ENCODE measurements at regions not wholly inside any gene's neighbourhood (a gene's known extent, or its start where the extent isn't known, plus 50 kb on each side); places are given as distances from the start of the nearest gene placed in this dataset.

DNA sequence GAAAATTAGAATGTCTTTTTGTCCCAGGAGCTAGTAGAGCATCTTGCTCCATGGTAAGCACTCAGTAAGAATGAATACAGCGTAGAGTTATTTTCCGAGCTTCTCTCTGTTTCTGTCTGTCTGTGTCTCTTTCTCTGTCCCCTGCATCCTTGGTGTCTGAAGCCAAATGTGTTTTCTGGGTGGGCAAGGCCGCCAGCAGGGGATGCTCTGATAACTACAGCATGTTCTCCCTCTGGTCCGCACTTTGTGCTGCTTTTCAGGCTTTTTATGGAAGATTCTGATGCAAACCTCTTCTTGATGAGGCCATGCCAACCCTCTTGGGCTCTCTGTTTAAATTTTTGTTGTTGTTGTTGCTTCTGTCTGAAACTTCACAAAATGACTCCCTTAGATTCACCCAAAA lies 142.8 kb upstream of the UBL3 start:
- DNase-seq, result no peak

DNA sequence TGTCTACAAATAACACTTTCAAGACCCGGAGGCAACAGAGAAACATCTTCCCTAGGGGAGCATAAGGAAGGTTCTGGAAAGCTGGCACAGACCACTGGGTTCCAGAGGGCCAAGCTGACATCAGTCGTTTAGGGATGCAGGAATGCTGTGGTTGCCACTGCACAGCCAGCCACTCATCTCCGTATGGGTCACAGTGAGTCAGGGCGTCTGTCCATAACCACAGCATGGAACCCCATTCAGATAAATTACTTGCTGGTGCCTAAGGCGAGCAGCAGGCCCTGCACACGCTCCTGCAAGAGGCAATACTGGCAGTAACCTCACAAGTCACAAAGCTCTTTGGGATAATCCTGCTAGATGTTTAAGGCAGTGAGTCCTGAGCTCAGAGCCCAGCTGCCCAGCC lies 140.9 kb upstream of the UBL3 start:
- DNase-seq, result no peak

DNA sequence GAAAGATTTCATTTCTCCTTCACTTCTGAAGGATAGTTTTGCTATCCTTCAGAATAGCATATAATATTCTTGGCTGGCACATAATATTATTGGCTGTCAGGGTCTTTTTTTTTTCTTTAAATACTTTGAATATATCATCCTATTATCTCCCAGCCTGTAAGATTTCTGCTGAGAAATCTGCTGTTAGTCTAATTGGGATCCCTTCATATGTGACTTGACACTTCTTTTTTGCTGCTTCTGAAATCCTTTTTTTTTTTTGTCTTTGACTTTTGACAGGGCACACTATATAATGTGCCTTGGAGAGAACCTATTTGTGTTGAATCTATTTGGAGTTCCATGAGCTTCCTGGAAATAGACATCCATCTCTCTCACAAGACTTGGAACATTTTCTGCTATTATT lies 136.9 kb upstream of the UBL3 start:
- DNase-seq, result no peak

DNA sequence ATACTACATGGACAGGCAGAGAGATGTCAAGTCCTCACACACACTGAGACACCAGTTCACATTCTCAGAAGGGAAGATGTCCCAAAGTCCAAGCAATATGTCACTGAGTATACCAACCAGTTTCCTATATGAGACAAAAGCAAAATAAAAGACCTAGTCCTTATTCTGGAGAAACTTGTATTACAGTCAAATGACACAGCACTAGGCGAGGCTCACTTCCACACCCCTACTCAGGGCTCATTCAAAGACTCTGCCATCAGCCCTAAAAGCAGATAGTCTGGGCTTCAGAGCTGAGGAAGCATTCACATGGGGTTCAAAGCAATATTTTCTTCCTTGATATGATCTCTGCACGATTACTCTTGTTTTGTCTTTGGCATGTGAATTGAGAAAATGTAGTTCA lies 129.9 kb upstream of the UBL3 start:
- no peak for DNase-seq

DNA sequence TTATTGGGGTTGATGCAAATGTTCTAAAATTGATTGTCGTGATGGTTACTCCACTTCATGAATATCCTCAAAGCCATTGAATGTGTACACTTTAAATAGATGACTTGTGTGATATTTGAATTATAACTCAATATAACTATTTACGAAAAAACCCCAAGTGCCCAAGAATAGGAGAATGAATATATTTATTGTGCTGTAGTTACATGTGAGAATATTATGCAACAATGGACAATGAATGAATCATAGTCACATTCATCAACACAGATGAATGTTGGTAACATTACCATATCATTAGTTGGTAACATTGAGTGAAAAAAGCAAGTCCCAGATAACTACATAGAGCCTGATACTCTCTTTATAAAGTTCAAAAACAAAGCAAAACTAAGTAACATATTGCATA lies 127.8 kb upstream of the UBL3 start:
- DNase-seq, result no peak

DNA sequence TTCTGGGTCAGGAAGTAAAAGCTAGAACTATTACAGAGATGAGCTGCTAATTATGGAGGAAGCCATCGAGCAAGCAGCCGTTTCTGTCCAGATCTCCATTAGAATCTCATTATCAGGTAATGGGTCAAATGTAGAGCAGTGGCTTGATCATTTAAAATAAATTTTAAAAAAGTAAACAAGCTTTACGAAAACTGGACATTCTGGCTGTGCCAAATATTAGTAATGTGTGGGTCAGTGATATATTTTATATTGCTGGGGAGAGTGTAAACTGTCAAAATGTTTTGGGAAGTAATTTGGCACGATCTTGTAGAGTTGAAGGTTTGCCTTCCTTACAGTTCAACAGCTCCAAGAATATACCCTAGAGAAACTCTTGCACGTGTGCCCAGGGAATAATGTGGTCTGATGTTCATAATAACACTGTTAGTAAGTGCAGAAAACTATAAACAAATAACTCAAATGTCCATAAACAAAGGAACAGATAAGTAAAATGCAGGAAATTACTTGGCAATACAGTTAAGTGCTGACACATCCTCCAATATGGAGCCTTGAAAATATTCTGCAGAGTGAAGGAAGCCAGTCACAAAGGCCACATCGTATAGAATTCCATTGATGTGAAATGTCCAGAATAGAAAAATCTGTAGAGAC lies 127.2 kb upstream of the UBL3 start:
- DNase-seq, result no peak

DNA sequence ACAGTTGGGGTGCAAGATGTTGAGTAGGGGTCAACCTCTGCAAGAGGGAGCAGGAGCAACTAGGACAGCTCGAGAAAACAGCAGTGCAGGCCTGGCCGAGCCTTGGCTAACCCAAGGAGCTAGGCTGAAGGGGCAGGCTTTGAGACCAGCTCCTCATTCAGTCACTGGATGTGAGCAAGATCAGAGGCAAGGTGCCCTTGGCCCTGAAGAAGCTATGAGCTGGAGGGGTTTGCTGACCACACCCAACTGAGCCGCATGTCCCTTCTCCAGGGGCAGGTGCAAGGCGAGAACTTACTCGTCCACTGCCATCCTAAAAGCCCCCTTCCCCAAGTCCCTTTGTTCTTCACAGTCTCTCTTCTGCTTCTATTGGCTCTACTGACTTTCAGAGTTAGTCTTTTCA lies 126.1 kb upstream of the UBL3 start:
- no peak for DNase-seq

DNA sequence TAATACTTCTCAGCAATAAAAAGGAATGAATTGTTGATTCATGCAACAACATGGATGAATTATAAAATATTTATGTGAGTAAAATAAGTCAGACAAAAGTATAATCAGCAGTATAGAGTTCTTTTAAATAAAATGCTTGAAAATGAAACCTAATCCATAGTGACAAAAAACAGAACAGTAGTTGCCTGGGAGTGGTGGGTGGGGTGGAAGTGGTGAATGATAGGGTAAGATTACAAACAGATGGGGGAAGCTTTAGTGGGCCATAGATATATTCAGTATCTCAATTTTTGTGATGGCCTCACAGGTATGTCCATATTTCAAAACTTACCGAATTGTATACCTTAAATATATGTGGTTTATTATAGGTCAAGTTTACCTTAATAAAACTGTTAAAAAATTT lies 124.9 kb upstream of the UBL3 start:
- DNase-seq, result no peak

DNA sequence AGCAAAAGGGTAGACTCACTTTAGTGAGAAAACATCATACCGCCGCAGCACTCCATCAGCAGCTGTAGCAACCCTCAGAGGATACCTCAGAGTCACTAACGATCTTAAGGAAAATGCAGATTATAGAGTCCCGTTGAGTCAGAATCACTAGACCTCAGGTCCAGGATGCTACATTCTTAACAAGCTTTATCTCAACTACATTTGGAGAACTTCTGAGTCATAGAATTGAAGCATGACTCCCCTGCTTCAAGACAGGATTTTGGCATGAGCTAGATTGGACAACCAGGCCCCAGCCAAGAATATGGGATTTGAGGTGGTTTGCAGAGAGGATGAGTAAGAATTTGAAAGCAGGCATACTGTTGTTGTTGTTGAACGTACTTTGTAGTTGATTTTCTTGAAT lies 118.9 kb upstream of the UBL3 start:
- no peak for DNase-seq

DNA sequence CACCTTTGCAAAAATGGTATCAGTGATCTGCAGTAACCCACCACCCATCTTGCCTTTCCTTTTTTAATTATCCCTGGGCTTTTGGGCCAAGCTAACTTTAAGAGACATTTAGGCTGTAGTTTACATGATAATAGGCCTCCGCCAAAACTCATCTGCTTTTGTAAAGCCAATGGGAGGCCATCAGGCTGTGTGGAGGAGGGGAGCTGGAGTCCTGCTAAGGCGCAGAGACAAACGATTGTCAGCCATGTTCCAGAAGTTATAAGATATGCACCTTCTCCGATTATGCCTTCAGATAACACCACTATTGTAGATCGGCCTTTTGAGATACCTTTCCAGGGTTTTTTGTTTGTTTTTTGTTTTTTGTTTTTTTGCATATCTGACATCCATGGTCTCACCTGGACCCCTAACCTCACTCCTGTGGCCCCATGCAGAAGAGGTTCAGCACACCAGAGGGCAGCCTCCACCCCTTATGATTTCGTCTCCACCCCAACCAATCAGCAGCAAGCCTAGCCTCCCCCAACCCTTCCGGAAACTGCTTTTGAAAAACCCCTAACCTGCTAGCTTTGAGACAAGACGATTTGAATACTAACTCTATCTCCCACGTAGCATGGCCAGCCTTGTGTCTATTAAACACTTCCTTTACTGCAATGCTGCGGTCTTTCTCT lies 113.9 kb upstream of the UBL3 start:
- no peak for DNase-seq

DNA sequence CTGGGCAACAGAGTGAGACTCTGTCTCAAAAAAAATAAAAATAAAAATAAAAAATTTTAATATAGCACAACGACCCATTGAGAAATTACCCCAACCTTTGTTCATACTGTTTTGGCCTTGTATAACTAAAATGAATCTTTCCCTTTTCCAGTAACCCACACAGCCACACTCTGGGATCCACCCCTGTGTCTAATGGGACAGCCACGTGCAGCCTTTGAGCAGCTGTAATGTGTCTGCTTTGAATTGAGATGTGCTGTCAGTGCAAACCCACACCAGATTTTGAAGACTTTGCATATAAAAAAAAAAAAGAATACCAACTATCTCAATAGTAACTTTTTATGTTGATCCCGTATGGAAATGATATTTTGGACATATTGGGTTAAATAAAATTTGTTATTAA lies 112.7 kb upstream of the UBL3 start:
- DNase-seq, result no peak

DNA sequence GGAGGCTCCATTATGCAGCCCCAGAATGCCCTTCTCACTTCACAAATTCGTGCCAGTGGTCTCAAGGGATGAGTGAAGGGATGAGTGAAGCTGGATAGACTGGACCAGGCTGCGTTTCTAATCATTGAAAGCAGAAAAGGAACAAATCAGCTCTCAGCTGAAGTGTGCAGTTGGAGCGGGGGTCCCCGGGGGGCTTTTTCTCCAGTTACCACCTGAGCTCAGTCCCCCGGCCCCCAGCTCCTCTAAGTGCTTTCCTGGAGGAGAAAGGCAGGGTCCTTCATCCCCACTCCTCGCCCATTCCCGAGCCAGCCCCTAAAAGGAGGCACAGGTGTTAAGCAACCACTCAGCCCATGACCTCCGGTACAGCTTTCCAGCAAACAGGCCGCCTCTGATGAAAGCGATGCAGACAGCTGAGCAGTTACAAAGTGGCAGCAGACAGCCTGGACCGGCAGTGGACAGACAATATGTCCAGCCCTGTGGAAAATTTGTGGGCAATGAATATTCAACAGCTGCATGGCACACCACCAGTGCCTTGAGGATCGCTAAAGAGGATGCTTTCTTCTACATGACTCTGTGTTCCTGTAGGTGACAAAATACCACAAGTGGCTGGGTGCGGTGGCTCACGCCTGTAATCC lies 110.7 kb upstream of the UBL3 start:
- no peak for DNase-seq

DNA sequence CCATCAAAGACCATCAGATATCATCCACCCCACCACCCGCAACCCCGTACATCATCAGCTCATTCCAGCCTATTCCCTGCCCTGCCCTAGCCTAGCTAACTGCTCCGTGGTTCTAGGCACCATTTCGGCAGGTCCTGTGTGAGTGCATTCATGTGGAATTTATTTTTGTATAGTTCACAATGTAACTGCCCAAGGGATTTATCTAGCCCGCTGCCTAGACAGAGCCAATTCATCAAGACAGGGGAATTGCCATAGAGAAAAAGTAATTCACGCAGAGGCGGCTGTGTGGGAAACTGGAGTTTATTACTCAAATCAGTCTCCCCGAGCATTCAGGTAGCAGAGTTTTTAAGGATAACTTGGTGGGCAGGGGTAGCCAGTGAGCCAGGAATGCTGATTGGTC lies 109.2 kb upstream of the UBL3 start:
- no peak for DNase-seq

DNA sequence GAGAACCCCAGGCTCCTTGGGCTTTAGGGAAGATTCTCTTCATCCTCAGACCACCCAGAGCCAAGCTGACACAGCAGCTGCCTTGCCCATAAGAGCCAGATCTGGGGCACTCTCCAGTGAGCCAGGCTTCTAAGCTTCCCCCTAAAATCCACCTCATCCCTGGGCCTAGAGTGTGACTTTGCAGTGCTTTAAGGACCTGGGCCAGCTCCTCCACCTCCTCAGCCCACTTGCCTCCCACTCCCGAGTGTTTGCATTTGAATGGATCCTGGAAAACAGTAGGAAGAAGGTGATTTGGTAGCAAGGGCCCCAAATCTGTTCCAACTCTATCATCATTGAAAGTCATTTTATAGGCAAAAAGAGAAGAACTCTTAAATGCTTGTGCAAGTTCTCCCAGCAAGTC lies 108.7 kb upstream of the UBL3 start:
- no peak for DNase-seq

DNA sequence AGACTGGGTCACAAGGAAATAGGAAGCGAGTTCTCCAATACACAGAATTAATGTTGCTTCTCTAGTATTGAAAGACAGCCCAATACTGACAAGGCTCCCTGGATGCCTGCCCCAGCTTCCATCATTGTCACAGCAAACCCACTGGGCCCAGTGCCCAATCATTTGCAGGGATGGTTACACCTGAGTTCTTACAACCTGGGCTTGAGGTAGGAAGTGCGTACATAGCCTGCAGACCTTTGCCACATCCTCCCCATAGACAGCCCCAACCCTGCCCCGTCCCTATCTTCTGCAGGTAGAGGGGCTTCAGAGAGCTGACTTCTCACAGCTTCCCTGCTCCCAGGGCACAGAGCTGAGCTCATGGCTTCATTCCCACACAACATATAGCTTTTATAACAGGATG lies 108.1 kb upstream of the UBL3 start:
- DNase-seq, result no peak

DNA sequence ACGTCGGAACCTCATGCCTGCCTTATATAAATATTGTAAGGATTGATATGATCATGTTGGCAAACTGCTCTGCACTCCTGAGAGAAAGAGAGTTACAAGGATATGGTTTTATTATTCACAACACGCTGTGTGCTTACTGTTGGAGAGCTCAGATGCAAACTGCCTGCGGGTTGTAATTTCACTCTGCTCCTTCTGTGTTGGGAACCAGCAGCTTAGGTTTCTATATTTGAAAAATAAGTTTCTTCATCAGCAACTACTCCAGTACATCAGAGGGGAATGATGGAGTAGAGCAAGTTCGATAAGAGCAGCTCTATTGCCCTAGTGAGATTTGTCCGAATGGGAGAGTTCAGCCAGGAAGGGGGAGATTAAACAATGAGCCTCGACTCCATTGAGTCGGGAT lies 106.9 kb upstream of the UBL3 start:
- no peak for DNase-seq

DNA sequence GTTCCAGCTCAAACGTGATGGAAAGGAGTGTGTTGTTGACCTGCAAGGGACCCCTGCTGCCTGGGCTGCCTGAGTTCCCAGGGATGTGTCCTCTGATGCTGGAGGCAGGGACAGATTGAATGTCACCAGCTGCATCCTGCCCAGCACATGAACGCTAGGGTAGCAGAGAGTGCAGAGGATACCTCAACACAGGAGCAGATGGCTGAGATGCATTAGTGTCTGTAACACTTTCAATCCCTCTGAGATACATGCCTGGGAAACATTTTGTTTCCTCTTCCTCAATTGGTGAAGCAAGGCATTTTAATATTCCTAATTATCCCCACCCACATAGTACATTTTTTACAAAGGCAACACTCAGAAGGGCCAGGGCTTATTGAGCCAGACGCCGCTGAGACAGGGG lies 106.4 kb upstream of the UBL3 start:
- DNase-seq, result no peak

DNA sequence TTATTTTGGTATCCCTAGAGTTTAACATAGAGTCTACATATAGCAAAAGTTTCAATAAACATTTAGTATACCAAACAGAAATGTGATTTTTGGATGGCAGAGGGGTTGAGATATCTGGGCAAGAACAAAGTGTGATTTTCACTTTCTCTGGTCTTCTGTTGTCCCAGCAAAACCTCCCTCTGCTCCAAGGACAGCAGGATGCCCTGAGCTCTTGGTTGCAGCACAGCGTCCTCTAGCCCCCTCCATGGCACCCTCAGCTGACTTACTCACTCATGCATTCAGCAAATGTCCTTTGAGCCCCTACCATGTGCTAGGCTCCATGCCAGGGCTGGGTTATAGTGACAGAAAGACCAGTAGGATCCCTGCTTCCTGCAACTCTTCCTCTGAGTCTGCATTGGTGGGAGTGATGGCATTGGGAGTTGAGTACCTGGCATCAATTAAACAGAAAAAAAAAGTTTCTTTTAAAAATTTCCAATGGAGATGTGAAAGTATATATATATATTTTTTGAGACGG lies 104.8 kb upstream of the UBL3 start:
- no peak for DNase-seq

DNA sequence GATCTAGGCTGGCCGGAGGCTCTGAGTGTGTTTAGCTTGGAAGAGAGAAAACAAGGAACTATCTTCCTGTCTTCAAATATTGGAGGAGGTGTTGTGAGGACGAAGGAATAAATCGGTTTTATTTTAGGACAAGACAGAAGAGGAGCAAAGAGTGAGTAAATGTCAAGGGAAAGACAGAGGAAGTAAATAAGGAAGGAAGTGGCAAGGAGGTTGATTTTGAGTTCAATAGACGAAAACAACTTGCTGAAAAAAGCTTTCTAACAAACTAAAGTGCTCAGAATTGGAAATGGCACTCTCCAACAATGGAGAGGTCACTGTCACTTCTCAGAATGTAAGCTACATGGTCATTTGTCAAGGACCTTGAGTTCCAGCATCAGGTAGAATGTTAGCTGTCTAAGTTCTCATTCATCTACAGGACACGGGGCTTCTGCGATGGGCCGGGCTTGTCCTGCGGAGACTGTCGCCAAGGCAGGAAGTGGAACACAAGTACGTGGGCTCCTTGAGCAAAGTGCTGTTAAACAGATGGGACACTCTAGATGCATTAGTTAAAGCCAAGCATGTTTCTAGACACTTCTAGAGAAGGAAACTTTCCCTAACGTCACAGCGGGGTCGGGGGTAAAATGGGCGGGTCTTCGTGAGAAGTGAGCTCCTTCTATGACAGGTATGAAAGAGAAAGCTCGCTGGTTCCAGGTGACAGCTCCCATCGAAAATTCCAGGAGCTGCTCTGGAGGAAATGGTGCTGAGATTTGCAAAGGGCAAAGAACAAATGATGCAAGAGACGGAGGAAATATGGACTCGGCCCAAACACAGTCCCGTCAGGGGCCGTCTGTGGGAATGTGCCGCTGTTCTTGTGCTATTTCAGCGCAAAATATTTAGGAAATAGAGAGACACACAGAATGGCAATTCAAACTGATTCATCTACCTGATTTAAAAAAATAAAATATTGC lies 103.9 kb upstream of the UBL3 start:
- DNase-seq, result no peak

DNA sequence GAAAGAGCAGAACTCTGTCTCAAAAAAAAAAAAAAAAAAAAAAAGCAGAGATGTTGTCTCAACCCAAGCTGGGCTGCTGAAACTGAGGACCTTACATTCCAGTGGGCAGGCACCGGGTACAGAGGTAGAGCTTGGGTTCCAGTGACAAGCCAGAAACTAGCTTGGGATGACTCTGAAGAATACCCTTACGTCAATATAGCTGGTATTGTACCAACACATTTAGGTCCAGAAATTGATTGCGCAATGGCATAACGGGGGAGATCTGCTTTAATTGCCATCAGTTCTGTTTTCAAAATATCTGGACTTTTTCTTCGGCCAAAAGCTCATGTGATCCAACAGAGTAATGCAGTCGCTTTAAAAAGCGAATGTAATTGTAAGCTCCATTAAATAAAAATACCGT lies 103.1 kb upstream of the UBL3 start:
- DNase-seq, result no peak

DNA sequence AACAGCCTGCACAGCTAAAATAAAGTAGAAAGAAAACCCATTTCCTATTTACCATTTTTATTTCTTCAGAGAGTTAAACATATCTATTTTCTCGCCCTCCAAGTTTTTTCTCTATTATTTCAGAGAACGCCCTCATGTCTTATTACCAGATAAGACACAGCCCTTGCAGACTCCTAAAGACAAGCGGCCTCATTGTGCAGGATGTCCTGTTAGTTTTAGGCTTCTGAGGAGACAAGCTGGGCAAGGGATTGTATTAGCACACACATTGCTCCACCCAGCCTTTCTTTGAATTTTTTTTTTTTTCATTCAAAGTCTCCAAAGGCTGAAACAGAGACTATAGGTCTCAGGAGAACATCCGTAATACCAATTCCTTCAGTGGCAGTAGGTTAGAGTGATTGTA lies 101.8 kb upstream of the UBL3 start:
- no peak for DNase-seq

DNA sequence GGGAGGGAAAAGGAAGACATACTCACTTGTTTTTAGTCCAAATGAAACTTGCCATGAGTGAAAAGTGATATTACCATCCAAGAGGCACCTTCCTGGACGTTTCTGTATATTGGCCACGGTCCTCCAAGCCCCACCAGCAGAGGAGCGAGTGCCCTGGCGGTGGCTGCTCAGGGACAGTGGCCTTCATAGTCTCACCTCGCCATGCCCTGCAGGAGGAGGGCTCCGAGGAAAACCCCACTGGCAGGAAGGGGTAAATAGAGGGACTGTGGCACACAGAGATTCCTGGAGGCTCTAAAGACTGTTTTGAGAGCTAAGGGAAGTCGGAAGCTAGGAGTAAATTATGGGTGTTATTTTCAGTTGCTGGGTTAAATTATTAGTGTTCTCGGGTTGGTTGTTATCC lies 98.4 kb upstream of the UBL3 start:
- no peak for DNase-seq

DNA sequence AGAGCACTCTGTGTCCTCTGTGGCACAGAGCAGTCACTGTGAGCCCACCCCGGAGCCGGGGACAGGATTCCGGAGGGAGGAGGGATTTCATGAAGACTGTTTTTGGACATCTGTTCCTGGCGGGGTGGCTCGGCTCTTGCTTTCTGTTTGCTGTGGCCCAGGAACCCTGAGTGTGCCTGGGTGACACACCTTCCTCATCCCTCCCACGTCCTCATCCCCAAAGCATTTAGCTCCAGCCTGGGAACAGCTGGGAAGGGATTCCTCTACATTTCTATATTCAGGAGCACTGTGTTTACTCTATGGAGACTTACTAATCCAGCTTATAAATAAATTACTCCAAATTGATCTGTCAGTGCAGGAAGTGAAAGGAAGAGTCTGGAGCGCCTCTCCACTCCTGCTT lies 97.8 kb upstream of the UBL3 start:
- no peak for DNase-seq
